GM19043 (cell line): ENCODE measurements at regions not wholly inside any gene's neighbourhood (a gene's known extent, or its start where the extent isn't known, plus 50 kb on each side); places are given as distances from the start of the nearest gene placed in this dataset.
"Not testable (repeated sequence)": the region's sequence is repeated elsewhere in the genome, so short reads cannot be mapped to it uniquely, and the experiment has no call there.

Source experiments
- ATAC-seq: cut with Tn5 transposase; IDR thresholded peaks from one replicate; pipeline ENCODE4 v1.9.1; 2021; ENCODE audit warnings: low read depth; ENCODE audit not compliant: unreplicated experiment

GRCh38 chr1:90864681-90865080 lies 147.6 kb upstream of the BARHL2 start:
- ATAC-seq = no peak

- no peak for ATAC-seq
These were observed 145.7 kb upstream of the BARHL2 start for GRCh38 chr1:90862782-90863181.

- ATAC-seq = not testable (repeated sequence)
These were observed 144.3 kb upstream of the BARHL2 start for GRCh38 chr1:90861421-90861820.

- ATAC-seq = no peak
These were observed 139.4 kb upstream of the BARHL2 start for GRCh38 chr1:90856463-90857007.

- no peak for ATAC-seq
These were observed 137.4 kb upstream of the BARHL2 start for GRCh38 chr1:90854397-90854924.

GRCh38 chr1:90851711-90852050 lies 134.6 kb upstream of the BARHL2 start:
- no peak for ATAC-seq

- peak; percentile 99 for ATAC-seq
These were observed 134.0 kb upstream of the BARHL2 start for GRCh38 chr1:90850898-90851710.

GRCh38 chr1:90850181-90850897 lies 133.2 kb upstream of the BARHL2 start:
- ATAC-seq = no peak

GRCh38 chr1:90841473-90841872 lies 124.4 kb upstream of the BARHL2 start:
- ATAC-seq = no peak

- ATAC-seq = no peak
These were observed 123.2 kb upstream of the BARHL2 start for GRCh38 chr1:90840352-90840751.

GRCh38 chr1:90839323-90839722 lies 122.2 kb upstream of the BARHL2 start:
- no peak for ATAC-seq

GRCh38 chr1:90838720-90839119 lies 121.6 kb upstream of the BARHL2 start:
- ATAC-seq = no peak

GRCh38 chr1:90837420-90837819 lies 120.3 kb upstream of the BARHL2 start:
- no peak for ATAC-seq

- no peak for ATAC-seq
These were observed 119.2 kb upstream of the BARHL2 start for GRCh38 chr1:90836345-90836679.

- ATAC-seq = no peak
These were observed 118.7 kb upstream of the BARHL2 start for GRCh38 chr1:90835661-90836344.

GRCh38 chr1:90834886-90835660 lies 118.0 kb upstream of the BARHL2 start:
- ATAC-seq = no peak

- no peak for ATAC-seq
These were observed 117.3 kb upstream of the BARHL2 start for GRCh38 chr1:90834354-90834885.

GRCh38 chr1:90833466-90834110 lies 116.5 kb upstream of the BARHL2 start:
- ATAC-seq = no peak

GRCh38 chr1:90831910-90832309 lies 114.8 kb upstream of the BARHL2 start:
- no peak for ATAC-seq

GRCh38 chr1:90826834-90827233 lies 109.7 kb upstream of the BARHL2 start:
- ATAC-seq = no peak
